GM18858 (cell line): ENCODE measurements at regions not wholly inside any gene's neighbourhood (a gene's known extent, or its start where the extent isn't known, plus 50 kb on each side); places are given as distances from the start of the nearest gene placed in this dataset.
"Not testable (repeated sequence)": the region's sequence is repeated elsewhere in the genome, so short reads cannot be mapped to it uniquely, and the experiment has no call there.

Experiments
- ATAC-seq: cut with Tn5 transposase; IDR thresholded peaks from one replicate; pipeline ENCODE4 v1.9.1; 2021; ENCODE audit not compliant: unreplicated experiment

DNA sequence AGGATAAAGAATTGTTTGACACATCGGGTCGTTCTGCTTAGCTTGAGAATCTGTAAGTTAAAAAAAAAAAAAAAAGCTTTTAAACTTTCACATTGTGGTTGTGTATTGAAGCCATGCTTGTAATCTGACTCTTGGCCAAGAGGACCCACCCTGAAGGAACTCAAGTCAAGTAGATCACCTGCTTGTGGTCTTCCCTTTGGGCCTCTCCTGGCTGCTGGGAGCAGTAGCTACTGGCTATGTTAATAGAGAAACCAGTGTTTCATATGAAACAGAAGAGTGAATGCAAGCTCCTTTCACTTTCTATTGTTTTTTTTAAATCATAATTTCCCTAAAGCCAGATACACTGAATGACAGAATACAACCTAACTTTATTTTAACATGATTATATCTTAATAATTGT, 402.4 kb upstream of the NDST4 start:
- peak; percentile 98 for ATAC-seq

DNA sequence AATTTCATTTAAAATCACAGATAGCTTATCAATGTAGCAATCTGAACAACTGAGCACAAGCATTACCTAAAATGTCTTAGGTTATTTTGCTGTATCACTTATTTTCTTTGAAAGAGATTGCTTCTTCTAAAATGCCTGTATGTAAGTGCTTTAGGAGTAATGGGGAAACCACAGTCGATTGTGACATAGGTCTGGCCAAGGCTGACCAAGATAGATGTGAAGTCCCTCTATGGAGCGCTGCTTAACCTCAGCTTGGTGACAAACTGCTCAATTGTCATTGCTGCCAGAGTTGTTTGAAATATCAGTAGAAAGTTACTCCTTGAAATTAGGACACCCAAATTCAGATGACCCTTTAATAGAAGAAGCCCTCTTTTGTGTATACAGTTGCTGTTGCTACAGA, 401.9 kb upstream of the NDST4 start:
- peak; percentile 17 for ATAC-seq

DNA sequence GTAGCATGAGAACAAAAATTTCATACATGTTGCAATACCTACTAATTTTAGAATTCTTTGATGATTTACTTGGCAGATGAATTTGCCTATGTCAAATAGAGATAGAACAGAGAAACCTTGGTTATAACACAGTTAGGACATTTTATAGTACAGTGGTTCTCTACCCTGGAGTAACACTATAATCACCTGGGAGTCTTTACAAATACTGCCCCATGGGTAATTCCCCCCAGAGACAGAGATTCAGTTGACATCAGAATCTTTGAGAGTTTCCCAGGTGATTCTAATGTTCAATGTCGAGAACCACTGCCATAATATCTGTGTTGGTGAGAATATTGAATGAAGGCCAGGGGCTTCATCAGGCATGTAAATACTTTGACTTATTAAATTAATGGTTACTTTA, 401.3 kb upstream of the NDST4 start:
- ATAC-seq = no peak

DNA sequence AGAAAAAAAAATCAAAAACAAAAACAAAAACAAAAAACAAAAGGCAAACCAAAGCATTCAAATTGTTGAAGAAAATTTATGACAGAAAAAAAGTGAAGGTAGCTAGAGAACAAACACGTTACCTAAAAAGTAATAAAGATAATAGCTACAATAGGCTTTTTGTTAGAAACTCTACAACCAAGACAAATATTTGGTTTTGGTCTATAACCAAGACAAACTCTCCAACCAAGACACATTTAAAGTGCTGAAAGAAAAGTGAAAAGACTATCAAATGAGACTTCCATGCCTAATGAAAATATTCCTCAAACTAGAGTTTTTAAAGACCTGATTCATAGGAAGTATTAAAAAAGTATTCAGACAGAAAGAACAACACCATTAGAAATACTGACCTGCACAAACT, 391.9 kb upstream of the NDST4 start:
- no peak for ATAC-seq

DNA sequence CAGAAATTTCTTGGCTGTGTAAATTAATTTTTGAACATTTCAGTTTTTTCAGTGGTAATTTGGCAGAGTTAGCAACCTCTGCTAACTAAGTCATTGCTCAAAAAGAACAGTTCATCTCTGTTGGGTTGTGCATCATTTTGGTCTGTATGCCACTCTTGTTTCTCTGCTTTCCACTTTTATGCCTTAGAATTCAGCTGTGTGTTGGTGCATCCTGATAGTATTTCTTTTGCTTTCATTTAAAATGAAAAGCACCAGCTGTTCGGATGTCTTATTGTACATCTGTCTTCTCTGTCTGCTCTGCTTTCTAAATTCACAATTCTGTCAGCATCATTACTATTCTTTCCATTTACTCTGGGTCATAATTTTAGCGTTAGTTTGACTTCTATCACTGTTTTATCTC, 388.2 kb upstream of the NDST4 start:
- ATAC-seq = no peak

DNA sequence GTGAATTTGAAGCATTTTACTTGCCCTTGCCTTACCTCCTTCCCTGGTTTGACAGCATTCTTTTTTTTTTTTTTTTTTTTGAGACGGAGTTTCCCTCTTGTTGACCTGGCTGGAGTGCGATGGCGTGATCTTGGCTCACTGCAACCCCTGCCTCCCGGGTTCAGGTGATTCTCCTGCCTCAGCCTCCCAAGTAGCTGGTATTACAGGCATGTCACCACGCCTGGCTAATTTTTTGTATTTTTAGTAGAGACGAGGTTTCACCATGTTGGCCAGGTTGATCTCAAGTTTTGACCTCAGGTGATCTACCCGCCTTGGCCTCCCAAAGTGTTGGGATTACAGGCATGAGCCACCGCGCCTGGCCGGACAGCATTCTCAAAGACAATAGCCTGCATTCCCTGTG, 380.4 kb upstream of the NDST4 start:
- ATAC-seq = not testable (repeated sequence)

DNA sequence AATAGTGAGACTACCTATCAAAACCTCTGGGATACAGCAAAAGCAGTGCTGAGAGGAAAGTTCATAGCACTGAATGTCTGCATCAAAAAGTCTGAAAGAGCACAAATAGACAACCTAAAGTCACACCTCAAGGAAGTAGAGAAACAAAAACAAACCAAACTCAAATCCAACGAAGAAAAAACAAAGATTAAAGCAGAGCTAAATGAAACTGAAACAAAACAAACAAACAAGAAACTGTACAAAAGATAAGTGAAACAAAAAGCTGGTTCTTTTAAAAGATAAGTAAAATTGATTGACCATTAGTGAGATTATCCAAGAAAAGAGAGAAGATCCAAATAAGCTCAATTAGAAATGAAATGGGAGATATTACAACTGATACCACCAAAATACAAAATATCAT, 378.3 kb upstream of the NDST4 start:
- peak; percentile 43 for ATAC-seq

DNA sequence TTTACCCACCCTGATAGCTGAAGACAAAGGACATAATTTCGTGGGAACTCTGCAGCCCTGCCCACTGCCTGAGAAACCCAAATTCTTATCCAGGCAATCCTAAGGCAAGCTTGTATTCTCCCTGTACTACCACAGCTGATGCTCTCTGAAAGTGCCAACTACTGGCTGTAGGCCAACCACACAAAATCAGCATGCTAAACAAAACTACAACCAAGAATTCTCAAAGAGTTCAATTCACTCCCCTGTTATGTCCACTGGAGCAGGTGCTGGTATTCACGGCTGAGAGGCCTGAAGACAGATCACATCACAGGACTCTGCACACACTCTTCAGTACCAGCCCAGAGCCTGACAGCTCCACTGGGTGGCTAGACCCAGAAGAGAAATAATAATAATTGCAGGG, 375.9 kb upstream of the NDST4 start:
- no peak for ATAC-seq

DNA sequence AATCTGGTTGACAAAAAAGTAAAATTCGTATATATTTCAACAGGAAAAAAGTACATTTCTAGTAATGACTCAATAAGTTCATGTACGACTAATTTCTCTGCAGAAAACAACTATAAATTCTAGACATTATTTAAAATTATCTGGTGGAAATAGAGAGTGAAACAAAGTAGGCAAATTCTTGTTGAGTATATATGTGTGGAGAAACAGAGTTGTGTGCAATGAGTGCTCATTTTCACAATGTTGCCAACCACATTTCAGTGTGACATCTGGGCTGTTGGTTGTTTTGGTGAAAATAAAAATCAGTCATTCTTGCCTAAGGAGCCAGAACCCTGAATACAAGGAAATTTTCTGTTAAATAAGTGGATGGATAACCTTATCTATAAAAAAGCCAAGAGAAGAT, 372.0 kb upstream of the NDST4 start:
- no peak for ATAC-seq

DNA sequence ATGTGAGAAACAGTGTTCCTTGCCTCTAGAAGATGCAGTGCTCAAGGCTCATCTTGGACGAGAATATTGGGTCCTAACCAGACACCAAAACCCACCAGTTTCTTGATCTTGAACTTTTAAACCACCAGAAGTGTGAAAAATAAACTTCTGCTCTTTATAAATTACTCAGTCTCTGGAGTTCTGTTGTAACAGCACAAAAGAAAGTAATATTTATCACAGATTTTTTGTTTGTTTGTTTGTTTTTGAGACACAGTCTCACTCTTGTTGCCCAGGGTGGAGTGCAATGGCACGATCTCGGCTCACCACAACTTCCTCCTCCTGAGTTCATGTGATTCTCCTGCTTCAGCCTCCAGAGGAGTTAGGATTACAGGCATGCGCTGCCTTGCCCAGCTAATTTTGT, 371.1 kb upstream of the NDST4 start:
- no peak for ATAC-seq

DNA sequence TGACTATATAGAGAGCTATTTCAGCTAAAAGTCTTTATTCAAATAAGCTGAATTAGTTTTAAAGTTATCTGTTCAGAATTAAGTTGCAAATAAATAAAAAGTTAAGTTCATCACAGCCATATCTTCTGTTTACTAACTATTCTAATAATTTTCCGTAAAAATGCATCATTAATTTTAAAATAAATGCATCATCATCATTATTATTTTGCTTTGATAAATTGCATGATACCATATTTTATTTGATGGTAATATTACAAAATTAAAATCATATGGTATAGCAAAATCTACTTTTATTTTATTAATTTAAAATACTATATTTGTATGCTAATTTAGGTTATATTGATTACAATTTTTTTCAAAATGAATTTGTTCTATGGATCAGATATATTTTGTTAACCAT, 357.3 kb upstream of the NDST4 start:
- no peak for ATAC-seq

DNA sequence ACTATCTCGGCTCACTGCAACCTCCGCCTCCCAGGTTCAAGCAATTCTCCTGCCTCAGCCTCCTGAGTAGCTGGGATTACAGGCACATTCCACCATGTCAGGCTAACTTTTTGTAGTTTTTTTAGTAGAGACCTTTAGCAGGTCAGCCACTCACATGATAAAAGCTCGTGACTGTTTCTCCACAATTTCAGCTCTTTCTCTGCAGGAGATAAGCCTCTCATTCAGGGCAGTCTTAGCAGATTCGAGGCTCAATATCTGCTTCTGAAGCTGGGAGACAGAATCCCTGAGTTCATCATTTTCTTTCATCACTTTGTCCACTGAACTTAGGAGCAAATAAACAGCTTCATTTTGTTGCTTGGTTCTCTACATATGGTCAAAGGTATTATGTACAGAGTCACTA, 345.9 kb upstream of the NDST4 start:
- ATAC-seq = not testable (repeated sequence)

DNA sequence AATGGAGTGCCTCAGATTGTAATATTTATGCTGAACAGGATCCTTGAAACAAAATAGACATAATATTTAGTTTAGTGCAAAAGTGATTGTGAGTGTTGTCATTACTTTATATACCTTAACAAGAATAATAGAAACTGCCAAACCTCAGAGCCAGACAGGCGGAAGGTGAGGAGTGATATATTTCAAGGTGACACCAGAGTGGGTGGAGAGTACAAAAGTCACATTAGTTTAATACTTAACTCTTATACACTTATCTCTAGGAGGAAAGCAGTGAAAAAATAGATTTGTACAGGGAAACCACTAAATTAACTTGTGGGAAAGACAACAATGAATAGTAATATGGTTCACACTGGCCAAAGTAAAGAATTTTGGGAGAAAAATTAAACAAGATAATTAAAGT, 342.8 kb upstream of the NDST4 start:
- ATAC-seq = no peak

DNA sequence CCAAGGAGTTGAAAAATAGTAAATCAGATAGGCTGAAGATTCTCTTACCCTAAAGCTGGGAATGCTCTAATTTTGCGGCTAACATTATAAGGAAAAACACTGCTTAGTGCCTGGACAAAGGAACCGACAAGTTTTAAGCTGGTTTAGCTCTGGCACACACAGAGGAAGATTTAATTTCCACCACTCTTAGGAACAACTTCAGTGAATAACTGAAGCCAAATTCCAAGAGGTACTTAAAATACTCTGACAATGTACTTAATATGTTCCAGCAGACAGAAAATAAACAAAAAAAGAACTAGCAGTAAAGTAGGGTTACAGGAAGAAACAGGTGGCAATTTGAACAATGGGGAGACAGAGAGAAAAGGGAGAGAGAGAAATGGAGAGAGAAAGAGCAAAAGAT, 340.8 kb upstream of the NDST4 start:
- ATAC-seq = no peak

DNA sequence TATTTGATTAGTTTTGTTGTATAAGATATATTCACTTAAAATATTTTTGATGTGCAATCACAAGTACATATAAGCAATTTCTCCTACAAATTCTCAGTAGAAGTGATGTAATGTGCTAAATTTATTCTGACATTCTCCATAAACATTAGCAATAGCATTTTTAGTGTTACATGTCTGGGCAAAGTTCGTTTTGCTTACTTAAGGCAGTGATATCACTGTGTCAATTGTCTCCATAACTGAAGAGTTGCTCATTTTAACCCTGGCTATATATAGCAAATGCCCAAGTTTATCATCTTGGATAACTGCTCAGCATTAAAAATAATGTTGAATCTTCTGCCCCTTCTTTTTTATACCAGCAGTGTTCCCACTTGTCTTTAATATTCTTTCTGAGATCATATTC, 340.0 kb upstream of the NDST4 start:
- ATAC-seq = no peak

DNA sequence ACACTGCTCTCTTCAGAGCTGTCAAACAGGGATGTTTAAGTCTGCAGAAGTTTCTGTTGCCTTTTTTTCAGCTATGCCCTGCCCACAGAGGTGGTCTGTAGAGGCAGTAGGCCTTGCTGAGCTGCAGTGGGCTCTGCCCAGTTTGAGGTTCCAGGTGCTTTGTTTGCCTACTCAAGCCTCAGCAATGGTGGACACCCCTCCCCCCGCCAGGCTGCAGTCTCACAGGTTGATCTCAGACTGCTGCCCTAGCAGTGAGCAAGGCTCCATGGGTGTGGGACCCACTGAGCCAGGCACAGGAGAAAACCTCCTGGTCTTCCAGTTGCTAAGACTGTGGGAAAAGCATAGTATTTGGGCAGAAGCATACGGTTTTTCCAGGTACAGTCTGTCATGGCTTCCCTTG, 338.8 kb upstream of the NDST4 start:
- not testable (repeated sequence) for ATAC-seq

DNA sequence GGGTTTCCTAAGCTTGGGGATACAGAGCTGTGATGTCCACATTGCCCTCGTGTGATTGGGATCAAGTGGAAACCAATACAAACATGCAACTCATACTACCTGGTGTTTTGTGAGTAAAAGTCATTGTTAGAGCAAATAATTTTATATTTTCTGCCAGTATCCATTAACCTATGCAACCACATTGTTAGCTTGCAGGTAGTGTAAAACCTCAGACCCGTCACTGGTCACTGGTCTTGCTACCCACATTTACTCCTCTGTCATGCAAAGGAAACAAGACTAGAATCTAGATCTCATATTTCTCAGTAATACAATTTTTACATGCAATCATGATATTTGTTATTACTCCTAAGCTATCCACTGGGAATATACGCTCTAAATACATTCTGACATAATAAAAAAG, 324.3 kb upstream of the NDST4 start:
- ATAC-seq = no peak

DNA sequence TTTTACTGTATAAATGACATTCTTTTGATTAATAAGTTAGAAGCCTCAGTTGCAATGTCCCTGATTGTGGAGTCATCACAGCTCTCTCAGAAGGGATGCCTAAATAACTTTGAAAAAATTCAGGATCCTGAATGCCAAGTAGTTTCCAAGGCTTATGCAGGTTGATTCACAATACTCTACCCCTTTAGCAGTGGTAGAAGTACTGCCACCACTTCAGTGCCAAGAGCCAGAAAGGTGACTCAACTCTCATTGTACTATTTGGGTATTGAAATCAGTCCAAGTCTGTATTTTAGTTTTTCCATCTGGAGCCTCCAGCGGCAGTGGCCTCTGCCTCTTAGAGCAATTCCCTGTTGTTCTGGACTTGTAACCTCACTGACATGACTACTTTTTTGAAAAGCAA, 320.1 kb upstream of the NDST4 start:
- ATAC-seq = no peak

DNA sequence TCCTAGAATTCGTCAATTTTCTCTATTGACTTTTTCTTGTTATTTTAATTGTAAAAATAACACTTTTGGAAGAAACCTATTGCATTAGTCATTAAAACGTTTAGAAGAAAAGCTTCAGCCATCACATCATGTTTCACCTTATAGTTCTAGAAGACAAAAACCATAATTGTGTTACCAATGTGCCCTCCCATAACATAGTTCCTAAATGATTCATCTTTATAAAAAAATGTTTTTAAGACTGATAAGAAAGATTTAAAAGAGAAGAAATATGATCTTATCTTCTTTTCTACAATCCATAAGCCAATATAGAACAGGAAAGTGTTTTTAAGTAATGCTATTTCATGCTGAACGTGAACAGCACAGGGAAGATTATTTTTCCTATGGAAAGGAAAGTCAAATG, 316.6 kb upstream of the NDST4 start:
- ATAC-seq = no peak

DNA sequence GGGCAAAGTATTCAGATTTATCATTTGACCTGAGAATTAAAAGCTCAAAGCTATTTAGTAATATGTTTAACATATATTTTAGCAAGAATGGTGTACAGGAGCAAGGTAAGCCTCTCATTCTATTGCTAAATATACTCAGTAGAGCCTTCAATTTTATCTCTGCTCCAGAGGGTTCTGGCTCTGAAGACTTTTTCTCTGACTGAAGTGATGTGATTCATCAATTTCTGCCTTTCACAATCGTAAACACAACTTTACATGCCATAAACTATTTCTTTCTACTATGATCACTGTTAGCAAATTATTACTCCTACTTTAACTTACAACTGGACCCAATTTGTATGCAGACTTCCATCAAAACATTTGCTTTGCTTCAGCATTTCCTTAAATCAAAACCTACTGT, 315.0 kb upstream of the NDST4 start:
- no peak for ATAC-seq

DNA sequence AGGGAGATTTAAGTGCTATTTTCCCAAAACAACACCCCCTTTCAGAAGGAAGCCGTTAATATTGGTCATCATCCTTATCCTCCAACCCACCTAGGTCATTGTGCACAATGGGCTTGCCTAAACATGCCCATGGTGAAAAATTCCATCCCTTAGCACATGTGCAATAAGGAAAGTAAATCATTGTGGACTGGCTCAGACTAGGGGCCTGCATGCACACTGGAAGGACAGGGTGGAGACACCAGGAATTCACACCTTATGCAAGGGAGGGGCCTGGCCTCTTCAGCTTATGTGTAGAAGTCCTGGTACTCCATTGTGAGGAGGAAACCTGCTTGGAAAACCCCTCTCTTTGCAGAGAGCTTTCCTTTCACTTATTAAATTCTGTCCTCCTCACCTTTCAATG, 311.4 kb upstream of the NDST4 start:
- no peak for ATAC-seq

DNA sequence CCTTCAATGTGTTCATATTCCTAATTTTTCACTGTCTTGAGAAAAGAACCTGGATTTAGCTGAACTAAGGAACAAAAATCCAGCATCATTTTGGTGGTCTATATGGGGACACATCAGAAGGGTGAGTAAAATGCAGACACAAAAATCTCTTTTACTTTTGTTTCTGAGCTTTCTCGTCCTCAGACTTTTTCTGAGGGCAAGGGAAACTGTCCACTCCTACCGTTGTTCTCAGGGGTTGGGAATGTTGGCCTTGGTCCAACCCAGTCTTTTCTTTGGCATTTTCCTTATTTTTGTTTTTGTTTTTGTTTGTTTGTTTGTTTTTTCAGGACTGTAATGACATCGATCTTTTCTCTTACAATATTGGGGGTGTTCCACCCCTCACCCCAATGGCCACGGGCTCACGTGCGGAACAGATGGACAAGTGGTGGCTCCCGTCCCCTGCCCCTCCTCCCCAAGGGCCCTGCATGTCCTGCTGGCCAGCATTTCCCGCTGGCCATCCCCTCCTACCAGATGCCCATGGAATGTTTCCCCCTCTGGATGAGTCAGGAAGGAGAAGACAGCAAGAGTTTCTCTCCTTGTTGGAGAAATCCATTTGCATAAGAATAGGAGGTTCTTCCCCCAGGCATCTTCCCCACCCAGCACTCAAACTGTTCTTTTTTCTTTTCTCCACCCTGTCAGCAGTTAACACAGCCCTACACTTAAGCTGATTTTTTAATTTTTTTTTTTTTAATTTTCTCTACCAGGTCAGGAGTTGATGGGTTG, 305.4 kb upstream of the NDST4 start:
- ATAC-seq = no peak

DNA sequence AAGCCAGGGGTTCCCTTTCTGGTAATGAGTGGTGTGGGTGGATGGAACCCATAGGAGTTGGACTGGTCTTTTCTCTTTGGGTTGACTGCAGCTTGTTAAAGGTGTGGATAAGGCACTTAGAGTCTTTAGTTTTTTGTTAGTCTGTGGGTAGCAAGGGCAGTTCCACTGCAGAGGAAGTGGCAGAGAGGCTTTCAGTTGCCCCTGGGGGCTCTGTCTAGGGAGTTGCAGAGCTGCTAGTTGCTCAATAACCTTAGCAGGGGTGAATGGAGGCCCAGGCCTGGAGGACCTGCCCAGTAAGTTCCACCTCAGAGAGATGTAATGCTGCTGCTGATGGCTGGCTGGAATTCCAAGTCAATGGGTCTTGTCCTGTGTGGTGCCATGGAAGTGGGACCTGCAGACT, 282.6 kb upstream of the NDST4 start:
- no peak for ATAC-seq
